HL-60 (cell line): ENCODE measurements at regions not wholly inside any gene's neighbourhood (a gene's known extent, or its start where the extent isn't known, plus 50 kb on each side); places are given as distances from the start of the nearest gene placed in this dataset.
A peak's percentile ranks its signal among the peaks of the same experiment; 100 is the strongest.

ENCODE experiments used
- DNase-seq, 2 experiments: peaks; one replicate each; pipeline ENCODE4 v3.0.0-alpha.2; 2010 to 2020; ENCODE audit warnings: low read depth in 1 of 2, low spot score in 1 of 2
- H3K27ac ChIP-seq: fragments of 250-450 bp; sonication (Bioruptor Pico); replicated peaks from 2 replicates; pipeline ENCODE4 v1.5.1; 2020; ENCODE audit warnings: mild to moderate bottlenecking, moderate library complexity
- H3K27me3 ChIP-seq: fragments of 250-450 bp; sonication (Bioruptor Pico); 2 replicates; pipeline ENCODE4 v1.5.1; 2021; ENCODE audit warnings: mild to moderate bottlenecking, moderate library complexity; ENCODE audit not compliant: insufficient read depth, poor library complexity, severe bottlenecking
- H3K4me3 ChIP-seq: replicated peaks from 2 replicates; pipeline ENCODE4 v1.5.1; 2011; ENCODE audit warnings: mild to moderate bottlenecking, control low read depth, low read length; ENCODE audit not compliant: insufficient read depth
- CTCF ChIP-seq: IDR thresholded peaks from one replicate; pipeline ENCODE4 v1.5.1; 2011; ENCODE audit warnings: low read length, control low read depth, inconsistent platforms; ENCODE audit not compliant: insufficient read depth
- GABPA ChIP-seq: IDR thresholded peaks from 2 replicates; pipeline ENCODE4 v1.6.1; 2012; ENCODE audit warnings: low read depth
- POLR2AphosphoS5 ChIP-seq: IDR thresholded peaks from 2 replicates; pipeline ENCODE4 v1.6.1; 2012; ENCODE audit warnings: low read depth
- REST ChIP-seq: IDR thresholded peaks from 2 replicates; pipeline ENCODE4 v1.6.1; 2012; ENCODE audit warnings: low read depth; ENCODE audit not compliant: insufficient replicate concordance
- SPI1 ChIP-seq: IDR thresholded peaks from 2 replicates; pipeline ENCODE4 v1.6.1; 2012; ENCODE audit warnings: low read depth, mild to moderate bottlenecking, borderline replicate concordance

DNA sequence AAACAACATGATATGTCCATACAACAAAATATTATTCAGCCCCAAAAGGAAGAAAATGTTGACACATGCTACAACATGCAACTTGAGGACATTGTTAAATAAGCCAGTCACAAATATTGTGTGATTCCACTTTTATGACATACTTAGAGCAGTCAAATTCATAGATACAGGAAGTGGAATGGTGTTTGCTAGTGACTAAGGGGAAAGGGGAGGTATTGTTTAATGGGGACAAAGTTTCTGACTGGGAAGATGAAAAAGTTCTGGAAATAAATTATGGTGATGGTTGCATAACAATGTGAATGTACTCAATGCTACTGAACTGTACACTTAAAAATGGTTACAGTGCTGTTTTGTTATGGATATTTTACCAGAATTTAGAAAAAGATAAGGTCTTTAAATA, 77.7 kb downstream of the RHOU start:
- DNase-seq = no peak
- Histone ChIP-seq H3K27ac (no peak overlapping the region), H3K4me3 (no peak overlapping the region), H3K27me3 (no peaks in the 10 kb centered on the region)
- TF ChIP-seq SPI1 (peak; percentile 35; the same call in 1 of the 2 replicates), POLR2AphosphoS5 (no peak)

GRCh38 chr1:228814176-228814575, 78.9 kb downstream of the RHOU start:
- no peak overlapping the region for H3K27ac ChIP-seq
- no peak for DNase-seq
- no peak overlapping the region for H3K4me3 ChIP-seq
- no peaks in the 10 kb centered on the region for H3K27me3 ChIP-seq
- no peak for TF ChIP-seq POLR2AphosphoS5
- TF ChIP-seq CTCF = no peak
- TF ChIP-seq SPI1 = no peak
- TF ChIP-seq REST = no peak
- TF ChIP-seq GABPA = no peak

DNA sequence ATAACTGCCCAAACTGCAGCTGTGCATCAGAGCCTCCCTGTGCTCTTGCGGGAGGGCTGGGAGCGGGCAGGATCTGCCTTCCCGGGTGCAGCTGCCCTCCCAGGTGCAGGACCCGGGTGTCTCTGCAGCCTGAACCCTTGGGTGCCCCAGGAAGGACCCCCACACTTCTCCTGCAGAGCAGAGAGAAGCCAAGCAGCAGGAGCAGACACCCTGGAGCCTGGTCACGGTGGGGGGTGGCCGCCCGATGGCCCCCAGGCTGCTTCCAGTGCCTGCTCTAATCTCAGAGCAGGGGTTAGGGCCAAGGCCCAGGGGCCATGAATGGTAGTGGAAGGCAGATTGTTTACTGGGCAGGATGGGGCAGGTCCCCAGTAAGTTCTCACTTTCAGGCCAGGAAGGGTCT, 83.0 kb downstream of the RHOU start:
- no peak for DNase-seq
- no peak overlapping the region for H3K27ac ChIP-seq
- TF ChIP-seq REST (no peak), CTCF (no peak), POLR2AphosphoS5 (no peak), GABPA (no peak), SPI1 (no peak)
- no peak overlapping the region for H3K4me3 ChIP-seq
- H3K27me3 ChIP-seq = no peaks in the 10 kb centered on the region

DNA sequence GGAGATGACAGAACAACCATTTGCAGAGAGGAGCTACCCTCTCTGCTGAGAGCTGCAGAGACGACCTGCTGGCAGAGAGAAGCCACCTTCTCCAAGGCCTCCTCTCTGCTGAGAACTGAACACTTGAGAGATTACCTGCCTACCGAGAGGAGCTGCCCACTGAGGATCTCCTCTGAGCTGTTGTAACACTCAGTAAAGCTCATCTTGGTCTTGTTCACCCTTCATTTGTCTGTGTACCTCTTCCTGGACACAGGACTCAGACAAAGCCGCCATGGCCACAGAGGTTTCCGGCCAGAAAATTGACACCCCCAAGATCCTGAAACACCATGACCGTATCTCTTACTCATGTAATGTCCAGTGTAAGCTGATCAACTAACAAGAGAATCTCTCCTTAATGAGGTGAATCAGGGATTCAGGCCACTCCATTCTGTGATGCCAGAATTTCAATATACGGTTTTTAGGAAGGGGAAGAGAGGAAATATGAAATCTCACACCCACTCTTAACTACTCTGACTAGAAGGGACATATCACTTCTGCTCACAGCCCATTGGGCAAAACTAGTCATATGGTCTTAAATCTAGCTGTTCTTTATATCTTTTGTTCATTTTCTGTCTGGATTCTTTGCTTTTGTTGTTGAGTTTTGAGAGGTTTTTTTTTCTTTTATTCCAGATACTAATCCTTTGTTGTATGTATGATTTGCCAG, 83.8 kb downstream of the RHOU start:
- Histone ChIP-seq H3K27ac (no peak overlapping the region), H3K27me3 (no peaks in the 10 kb centered on the region), H3K4me3 (no peak overlapping the region)
- no peak for DNase-seq
- TF ChIP-seq GABPA = no peak
- TF ChIP-seq POLR2AphosphoS5 = no peak
- TF ChIP-seq CTCF = no peak
- TF ChIP-seq REST = no peak
- no peak for TF ChIP-seq SPI1
